Stimulated activated CD4-positive, alpha-beta T cell treated with anti-CD3 and anti-CD28 coated beads, Interleukin-2, amount 100 ng/mL, for 48 hours (primary cell): ENCODE measurements at regions not wholly inside any gene's neighbourhood (a gene's known extent, or its start where the extent isn't known, plus 50 kb on each side); places are given as distances from the start of the nearest gene placed in this dataset.
"Not testable (repeated sequence)": the region's sequence is repeated elsewhere in the genome, so short reads cannot be mapped to it uniquely, and the experiment has no call there.

Experiments used
- DNase-seq, 2 donors: peaks; one replicate each; pipeline ENCODE4 v3.0.0-alpha.2; 2020

- DNase-seq = no peak
These were observed 52.7 kb downstream of the KCNA5 start for GRCh38 chr12:5096241-5096924.

DNA sequence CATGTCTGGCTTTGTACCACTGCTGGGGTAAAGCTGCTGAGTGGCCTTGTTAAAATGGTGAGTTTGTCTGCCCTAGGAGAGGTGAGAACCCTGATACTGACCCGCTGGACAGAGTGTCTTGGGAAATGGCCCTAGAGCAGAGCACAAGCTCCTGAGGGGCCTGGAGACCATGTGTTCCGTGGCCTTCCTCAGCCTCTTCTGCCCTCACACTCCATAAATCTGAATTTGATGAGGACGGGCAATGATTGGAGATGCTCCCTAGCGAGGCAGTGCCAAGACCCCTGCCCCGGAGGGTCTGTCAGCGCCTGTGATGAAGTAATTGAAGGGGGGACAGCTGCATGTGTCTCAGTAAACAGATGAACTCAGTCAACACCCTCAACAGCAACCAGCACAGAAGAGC lies 54.1 kb downstream of the KCNA5 start:
- DNase-seq = no peak

GRCh38 chr12:5099136-5099535 lies 55.5 kb downstream of the KCNA5 start:
- DNase-seq = no peak

GRCh38 chr12:5099591-5099990 lies 55.9 kb downstream of the KCNA5 start:
- no peak for DNase-seq

DNA sequence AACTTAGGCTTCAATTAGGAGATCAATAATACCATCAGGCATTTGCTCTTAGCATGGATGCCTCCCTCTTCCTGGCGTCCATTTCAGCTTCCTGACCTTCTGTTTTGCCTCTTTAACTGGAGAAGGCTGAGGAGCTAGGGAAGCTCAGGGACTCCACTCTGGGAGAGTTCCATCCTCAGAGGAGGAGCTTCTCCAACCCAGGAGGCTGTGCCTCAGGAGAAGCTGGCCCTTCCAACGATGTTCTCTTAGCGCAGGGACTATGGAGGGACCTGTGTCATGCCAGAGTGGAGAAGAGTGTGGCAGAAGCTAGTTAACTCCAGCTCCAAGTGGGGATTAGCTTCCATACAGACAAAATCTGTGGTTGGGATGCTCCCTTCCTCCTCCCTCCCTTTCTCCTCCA lies 58.0 kb downstream of the KCNA5 start:
- DNase-seq = no peak

- no peak for DNase-seq
These were observed 58.6 kb downstream of the KCNA5 start for GRCh38 chr12:5102261-5102789.

DNA sequence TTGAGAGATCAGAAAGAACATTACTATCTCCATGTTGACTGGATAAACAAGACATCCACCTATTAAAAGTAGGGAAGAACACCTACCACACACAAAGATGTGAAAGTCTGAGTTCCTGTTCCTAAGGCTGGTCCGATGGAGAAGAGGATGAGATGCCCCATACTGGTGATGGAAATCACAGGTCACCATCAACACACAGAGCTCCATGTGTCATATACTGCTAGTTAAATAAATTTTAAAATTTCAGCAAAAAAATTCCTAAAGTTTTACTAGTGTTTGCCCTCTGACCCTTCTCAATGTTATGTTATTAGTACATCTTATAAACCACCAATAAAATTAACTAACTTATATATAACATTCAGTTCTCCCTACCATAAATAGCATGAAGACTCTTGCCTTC lies 59.1 kb downstream of the KCNA5 start:
- no peak for DNase-seq

- no peak for DNase-seq
These were observed 66.7 kb downstream of the KCNA5 start for GRCh38 chr12:5110345-5110744.

GRCh38 chr12:5114436-5114835 lies 70.8 kb downstream of the KCNA5 start:
- no peak for DNase-seq

GRCh38 chr12:5121784-5122183 lies 78.1 kb downstream of the KCNA5 start:
- DNase-seq = not testable (repeated sequence)

- DNase-seq = not testable (repeated sequence)
These were observed 78.7 kb downstream of the KCNA5 start for GRCh38 chr12:5122256-5122831.

DNA sequence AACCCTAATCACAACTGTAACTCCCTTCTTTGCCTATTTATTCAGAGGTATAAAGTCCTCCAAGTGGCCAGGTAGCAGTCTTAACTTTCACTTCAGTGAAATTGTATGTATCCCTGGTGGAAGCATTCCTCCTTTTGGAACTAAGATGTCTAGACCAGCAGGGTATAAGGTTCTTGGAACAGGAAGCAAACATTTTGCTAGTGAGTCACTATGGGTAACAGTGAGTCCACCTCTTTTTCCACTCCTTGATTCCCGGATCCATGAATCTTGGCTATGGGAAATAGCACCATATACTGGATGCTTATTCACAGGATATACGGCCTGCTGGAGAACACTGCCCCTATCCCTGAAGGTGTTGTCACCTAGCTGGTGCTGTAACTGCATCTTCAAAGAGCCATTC lies 80.2 kb downstream of the KCNA5 start:
- no peak for DNase-seq

DNA sequence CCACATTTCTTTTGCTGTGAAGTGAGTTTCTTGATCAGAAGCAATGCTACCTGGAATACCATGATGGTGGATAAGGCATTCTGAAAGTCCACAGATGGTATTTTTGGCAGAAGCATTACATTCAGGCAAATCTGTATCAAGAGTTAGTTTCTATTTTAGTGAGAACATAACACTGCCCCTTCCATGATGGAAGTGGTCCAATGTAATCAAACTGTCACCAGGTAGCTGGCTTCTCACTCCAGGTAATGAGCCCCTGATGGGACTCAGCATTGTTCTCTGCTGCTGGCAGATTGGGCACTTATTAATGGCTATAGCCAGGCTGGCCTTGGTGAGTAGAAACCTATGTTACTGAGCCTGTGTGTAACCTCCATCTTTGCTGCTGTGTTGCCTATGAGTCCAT lies 80.7 kb downstream of the KCNA5 start:
- no peak for DNase-seq

- no peak for DNase-seq
These were observed 91.3 kb downstream of the KCNA5 start for GRCh38 chr12:5134861-5135525.

GRCh38 chr12:5138256-5138655 lies 94.6 kb downstream of the KCNA5 start:
- DNase-seq = no peak

- no peak for DNase-seq
These were observed 95.2 kb downstream of the KCNA5 start for GRCh38 chr12:5138845-5139244.

- no peak for DNase-seq
These were observed 96.1 kb downstream of the KCNA5 start for GRCh38 chr12:5139751-5140150.

DNA sequence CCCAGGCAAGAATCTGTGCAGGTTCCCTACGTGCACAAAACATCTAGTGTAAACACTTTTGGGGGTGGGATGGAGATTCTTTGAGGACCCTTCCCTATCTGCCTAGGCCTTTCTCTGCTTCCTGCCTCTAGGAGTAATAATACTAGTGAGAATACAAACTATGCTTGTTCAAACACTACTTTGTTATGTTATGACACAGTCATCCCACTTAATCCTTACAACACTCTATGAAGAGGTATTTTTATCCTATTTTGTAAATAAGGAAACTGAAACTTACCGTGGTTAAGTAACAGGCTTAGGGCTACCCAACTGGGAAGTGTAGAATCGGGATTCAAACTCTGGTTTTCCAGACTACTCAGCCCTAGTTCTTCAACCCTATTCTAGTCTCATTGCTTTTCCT lies 96.5 kb downstream of the KCNA5 start:
- no peak for DNase-seq

DNA sequence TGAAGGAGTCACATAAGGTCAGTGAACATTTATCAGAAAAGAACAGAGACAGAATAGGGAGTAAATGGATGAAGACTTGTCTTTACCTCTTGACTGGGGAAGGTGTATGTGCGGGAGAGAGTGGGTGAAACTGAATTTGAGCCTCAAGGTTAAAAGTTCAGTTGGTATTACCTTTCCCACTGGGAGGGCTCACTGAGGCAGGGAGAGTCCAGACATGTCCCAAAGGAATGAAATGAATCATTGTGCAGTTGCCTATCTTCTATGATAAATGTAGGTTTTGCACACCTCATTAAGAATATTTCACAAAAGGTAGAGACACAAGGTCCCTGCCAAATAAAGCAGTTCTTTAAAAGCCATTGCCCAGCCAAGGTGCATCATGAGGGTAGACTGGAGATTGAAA lies 105.2 kb downstream of the KCNA5 start:
- no peak for DNase-seq

DNA sequence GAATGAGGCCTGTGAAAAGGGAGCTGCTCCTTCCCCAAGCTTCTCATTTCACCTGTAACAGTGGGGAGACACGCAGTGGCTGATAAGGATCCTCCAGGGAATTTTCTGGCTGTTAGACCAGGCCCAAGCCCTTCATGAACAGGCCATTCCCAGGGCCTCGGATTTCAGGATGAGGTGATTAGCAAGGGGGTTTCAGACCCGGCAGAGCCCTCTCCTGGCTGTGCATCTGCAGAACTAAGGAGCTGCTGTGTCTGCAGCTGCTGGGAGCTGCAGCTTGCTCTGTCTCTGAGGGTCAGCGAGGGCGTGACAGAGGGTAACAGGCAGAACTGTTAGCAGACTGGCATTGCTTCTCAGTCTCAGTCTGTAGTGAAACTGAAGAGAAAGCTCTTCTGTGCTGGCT lies 110.4 kb downstream of the KCNA5 start:
- no peak for DNase-seq

DNA sequence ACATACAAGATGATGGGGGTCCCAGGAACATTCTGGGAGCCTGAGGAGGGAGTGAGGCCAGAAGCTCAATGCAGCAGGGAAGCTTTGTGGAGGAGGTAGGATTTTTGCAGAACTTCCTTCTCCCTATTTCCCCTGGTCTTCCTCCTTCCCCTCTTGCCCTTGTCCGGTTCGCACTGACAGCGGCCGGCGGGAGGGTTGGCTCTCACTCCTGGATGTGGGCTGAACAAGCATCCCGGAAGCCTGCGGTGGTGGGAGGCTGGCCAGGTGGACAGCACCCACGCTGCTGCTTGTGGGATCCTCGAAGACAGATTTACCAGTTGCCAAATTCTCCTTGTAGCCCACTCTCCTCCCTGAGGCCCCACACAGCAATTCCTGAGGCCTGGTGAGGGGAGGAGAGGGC lies 112.2 kb downstream of the KCNA5 start:
- DNase-seq = no peak

GRCh38 chr12:5160827-5161226 lies 117.1 kb downstream of the KCNA5 start:
- DNase-seq = no peak

DNA sequence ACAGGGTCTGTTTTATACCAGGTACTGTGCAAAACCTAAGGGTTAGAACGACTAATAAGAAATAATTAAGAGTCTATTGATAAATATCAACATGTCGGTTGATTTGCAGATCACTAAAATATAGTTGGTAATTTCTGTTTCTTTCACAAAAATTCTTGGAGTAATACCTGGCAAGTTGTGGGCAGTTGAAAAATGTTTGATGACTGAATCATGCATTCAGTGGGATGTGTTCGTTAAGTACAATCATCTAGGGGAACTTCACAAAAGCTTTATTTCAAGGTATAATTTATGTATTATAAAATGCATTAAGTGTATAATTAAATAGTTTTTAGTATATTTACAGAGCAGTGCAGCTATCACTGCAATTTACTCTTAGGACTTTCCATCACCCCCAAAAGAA lies 120.0 kb downstream of the KCNA5 start:
- no peak for DNase-seq

DNA sequence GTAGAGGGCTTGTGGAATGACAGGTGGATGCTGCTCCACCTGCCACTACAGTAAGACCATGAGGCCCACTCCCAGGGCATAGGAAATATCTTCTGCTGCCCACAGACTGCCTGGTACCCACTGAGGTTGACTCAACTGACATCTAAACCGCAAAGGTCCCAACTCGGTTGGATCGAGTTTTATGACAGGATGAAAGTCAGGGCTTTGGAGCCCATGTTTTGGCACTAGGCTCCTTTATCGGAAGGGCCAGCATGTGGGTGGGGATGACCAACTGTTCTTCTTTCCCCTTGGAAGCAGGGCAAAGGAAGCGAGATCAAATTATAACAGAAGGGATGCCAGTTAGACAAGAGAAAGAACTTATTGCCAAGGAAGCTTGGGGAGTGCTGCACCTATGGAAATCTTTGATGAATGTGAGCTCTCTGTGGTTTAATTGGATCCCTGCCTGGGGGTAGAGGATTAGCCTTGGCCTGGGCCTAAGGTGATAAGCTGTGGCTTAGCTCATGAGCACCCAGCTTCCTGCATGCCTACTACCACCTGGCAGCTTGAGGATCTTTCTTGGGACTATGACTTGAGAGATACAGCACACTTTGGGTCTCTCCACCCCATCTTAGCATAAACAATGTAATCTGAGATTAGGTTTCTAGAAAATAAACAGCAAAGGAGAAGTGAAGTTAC lies 121.8 kb downstream of the KCNA5 start:
- DNase-seq = no peak
